ENCODE measurements at regions not wholly inside any gene's neighbourhood (a gene's known extent, or its start where the extent isn't known, plus 50 kb on each side); places are given as distances from the start of the nearest gene placed in this dataset.
A peak's percentile ranks its signal among the peaks of the same experiment; 100 is the strongest.
"Not testable (repeated sequence)": the region's sequence is repeated elsewhere in the genome, so short reads cannot be mapped to it uniquely, and the experiment has no call there.

DNA sequence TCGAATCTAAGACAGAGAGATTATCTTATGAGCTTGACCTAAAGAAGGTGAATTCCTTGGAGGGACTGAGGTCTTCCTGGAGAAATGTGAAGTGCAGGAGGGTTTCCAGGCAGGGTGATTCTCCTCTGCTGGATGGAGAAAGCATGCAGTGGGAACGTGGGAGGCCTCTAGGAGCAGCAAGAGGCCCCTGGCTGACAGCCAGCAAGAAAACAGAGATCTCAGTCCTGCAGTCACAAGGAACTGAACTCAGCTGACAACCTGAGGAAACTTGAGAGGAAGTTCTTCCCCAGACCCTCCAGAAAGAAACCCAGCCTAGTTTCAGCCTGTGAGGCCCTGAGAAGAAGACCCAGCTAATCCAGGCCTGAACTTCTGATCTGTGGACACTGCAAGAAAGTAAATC, 345.9 kb downstream of the FAM72C start:
- no peak overlapping the region for H3K27ac ChIP-seq
- TF ChIP-seq ZFX (IDR thresholded peaks at IDR 0.05): no peak
- TF ChIP-seq, protein P1, sequence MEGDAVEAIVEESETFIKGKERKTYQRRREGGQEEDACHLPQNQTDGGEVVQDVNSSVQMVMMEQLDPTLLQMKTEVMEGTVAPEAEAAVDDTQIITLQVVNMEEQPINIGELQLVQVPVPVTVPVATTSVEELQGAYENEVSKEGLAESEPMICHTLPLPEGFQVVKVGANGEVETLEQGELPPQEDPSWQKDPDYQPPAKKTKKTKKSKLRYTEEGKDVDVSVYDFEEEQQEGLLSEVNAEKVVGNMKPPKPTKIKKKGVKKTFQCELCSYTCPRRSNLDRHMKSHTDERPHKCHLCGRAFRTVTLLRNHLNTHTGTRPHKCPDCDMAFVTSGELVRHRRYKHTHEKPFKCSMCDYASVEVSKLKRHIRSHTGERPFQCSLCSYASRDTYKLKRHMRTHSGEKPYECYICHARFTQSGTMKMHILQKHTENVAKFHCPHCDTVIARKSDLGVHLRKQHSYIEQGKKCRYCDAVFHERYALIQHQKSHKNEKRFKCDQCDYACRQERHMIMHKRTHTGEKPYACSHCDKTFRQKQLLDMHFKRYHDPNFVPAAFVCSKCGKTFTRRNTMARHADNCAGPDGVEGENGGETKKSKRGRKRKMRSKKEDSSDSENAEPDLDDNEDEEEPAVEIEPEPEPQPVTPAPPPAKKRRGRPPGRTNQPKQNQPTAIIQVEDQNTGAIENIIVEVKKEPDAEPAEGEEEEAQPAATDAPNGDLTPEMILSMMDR (conservative IDR thresholded peaks at IDR 0.05): no peak

DNA sequence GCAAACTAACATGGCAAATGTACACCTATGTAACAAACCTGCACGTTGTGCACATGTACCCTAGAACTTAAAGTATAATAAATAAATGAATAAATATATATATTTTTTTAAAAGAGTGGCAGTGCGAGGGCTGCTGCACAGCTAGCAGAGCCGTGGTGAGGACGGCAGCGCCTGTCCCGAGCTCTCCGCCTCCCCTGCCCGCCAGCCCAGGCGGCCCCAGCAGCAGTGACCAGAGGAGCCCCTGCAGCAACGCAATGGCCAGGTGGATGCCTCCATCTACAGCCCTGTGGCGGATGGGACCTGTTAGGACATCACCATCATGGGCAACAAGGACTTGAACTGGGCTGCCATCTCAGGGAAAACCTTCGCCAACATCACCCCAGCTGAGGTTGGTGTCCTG, 351.9 kb downstream of the FAM72C start:
- no peak overlapping the region for H3K27ac ChIP-seq
- no peak for TF ChIP-seq ZFX (IDR thresholded peaks at IDR 0.05)
- TF ChIP-seq, protein P1 (conservative IDR thresholded peaks at IDR 0.05): no peak

DNA sequence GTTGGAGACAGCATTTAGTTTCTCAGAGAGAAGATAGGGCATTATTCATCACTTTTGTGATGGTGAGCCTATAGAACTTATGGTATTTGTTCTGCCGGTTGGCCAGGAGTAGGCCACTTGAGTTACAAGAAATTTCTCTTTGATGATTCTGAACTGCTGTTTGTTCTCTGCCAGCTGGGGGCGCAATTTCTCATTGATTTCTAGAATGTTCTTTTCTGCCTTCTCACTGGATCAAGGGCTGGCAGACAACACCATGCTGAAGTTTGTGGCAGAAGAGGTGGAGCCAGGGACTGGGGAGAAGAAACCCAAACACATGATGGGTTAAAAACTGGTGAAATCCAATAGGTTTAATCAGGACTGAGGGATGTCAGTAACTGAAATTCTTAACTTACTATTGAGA, 360.6 kb downstream of the FAM72C start:
- TF ChIP-seq, protein P1 (conservative IDR thresholded peaks at IDR 0.05): peak; percentile 23; the same call in 1 of the 2 replicates
- TF ChIP-seq ZFX (IDR thresholded peaks at IDR 0.05): no peak
- no peak overlapping the region for H3K27ac ChIP-seq

DNA sequence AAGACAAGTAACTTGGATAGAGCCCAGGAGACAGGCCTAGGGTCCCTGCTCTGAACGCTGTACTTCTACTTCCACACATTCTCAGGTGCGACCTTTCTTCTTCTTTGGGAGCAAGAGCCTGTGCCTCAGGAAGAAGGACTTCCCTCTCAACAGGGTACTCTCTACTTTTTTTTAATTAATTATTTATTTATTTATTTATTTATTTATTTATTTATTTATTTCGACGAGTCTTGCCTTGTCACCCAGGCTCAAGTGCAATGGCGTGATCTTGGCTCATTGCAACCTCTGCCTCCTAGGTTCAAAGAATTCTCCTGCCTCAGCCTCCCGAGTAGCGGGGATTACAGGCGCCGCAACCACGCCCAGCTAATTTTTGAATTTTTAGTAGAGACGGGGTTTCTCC, 361.6 kb downstream of the FAM72C start:
- TF ChIP-seq, protein P1 (conservative IDR thresholded peaks at IDR 0.05): no peak
- TF ChIP-seq ZFX (IDR thresholded peaks at IDR 0.05): no peak
- H3K27ac ChIP-seq: no peak overlapping the region

DNA sequence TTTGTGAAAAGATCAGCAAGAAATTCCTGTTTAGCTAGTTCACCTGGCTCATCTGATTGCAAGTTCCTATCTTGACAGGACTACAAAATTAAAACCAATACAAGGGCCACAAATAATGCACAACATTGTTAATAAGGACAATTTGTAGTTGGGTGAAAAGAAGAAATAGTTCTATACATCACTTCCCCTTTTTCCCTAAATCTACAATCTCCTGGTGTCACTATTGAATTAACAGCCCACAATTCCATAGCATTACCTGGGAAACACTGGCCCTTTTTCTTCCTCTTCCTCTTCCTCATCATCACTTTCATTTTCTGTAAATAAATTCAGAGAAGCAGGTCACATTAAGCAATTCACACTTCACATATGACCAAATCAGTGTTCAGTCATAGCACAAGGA, 366.9 kb downstream of the FAM72C start:
- no peak for TF ChIP-seq ZFX (IDR thresholded peaks at IDR 0.05)
- TF ChIP-seq, protein P1 (conservative IDR thresholded peaks at IDR 0.05): no peak
- H3K27ac ChIP-seq: no peak overlapping the region

DNA sequence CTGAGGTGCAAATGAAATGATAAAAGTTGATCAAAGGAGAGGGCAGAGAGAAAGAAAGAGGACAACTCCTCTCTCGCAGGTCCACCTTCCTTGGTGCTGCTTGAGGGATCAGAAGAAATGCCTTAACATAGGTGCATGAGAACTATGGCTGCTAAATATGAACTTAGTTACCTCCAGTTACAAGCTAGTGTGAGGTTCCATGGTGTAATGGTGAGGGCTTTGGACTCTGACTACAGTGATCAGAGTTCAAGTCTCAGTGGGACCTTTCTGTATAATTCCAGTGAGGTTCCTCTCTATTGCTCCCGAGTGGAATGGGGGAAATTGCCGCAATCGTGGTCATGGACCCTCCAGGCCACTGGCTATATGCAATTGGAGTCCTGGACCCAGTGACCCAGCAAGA, 387.3 kb downstream of the FAM72C start:
- TF ChIP-seq, protein P1 (conservative IDR thresholded peaks at IDR 0.05): no peak
- no peak overlapping the region for H3K27ac ChIP-seq

DNA sequence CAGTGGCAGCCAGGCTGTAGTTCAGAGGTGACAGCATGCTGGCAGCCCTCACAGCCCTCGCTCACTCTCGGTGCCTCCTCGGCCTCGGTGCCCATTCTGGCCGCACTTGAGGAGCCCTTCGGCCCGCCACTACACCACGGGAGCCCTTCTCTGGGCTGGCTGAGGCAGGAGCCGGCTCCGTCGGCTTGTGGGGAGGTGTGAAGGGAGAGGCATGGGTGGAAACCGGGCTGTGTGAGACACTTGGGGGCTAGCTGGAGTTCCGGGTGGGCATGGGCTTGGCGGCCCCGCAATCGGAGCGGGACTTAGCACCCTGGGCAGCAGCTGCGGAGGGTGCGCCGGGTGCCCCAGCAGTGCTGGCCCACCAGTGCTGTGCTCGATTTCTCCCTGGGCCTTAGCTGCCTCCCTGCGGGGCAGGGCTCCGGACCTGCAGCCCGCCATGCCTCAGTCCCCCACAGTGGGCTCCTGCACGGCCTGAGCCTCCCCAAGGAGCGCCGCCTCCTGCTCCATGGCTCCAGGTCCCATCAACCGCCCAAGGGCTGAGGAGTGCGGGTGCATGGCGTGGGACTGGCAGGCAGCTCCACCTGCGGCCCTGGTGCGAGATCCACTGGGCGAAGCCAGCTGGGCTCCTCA, 396.8 kb downstream of the FAM72C start:
- H3K27ac ChIP-seq: no peak overlapping the region
- TF ChIP-seq, protein P1 (conservative IDR thresholded peaks at IDR 0.05): no peak
- no peak for TF ChIP-seq ZFX (IDR thresholded peaks at IDR 0.05)

DNA sequence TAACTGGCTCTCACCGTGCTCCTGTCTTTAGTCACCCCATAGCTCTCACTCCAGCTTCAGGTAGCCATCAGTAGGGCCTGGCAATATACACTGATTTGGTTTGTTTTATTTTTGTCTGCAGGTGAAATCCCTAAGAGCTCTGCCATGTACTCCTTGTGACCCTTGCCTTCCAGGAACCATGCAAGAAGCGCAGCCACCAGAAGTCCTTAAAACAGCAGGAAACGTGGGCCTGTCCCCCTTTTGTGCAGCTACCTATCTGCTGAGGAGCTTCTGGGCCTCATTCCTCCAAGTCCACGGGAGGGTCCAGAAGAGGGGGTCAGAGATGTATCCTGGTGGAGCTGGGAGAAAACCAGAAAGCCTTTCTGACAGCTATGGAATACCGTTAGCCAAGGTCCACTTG, 399.1 kb downstream of the FAM72C start:
- H3K27ac ChIP-seq: not testable (repeated sequence)

DNA sequence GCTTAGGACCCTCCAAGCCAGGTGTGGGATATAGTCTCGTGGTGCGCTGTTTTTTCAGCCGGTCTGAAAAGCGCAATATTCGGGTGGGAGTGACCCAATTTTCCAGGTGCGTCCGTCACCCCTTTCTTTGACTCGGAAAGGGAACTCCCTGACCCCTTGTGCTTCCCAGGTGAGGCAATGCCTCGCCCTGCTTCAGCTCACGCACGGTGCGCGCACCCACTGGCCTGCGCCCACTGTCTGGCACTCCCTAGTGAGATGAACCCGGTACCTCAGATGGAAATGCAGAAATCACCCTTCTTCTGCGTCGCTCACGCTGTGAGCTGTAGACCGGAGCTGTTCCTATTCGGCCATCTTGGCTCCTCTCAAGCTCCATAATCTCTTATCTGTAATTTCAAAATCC, 408.0 kb downstream of the FAM72C start:
- not testable (repeated sequence) for H3K27ac ChIP-seq
